PC-3 (cell line): ENCODE measurements at regions not wholly inside any gene's neighbourhood (a gene's known extent, or its start where the extent isn't known, plus 50 kb on each side); places are given as distances from the start of the nearest gene placed in this dataset.

Experiments used
- ATAC-seq: fragments of 200-7000 bp; cut with Tn5 transposase; 2 replicates; pipeline ENCODE4 v1.9.1; 2020; ENCODE audit warnings: mild to moderate bottlenecking, moderate library complexity
- BruUV-seq: library from RNA; stranded (reverse); fragments of 400-500 nt; replicated peaks from 2 replicates; lab custom pipeline; 2021; lab: Mats Ljungman, UMichigan
- CTCF ChIA-PET: fragments of 300-600 bp; sonication (Branson Sonifier 250); formaldehyde crosslinking; loops from one replicate; lab custom pipeline; 2022; ENCODE audit warnings: antibody characterized with exemption; lab: Charles Lee
- POLR2A ChIA-PET: fragments of 300-600 bp; sonication (Branson Sonifier 250); formaldehyde crosslinking; loops from one replicate; lab custom pipeline; 2022; ENCODE audit warnings: antibody characterized with exemption; ENCODE audit not compliant: unreplicated experiment; lab: Charles Lee
- DNase-seq: peaks from one replicate; pipeline ENCODE4 v3.0.0-alpha.2; 2015
- H2AFZ ChIP-seq: fragments of 300-600 bp; sonication (generic); 2 replicates; pipeline ENCODE4 v1.6.0; 2016; ENCODE audit warnings: antibody characterized with exemption, low read length
- H3F3A ChIP-seq: fragments of 300-600 bp; sonication (generic); one replicate; pipeline ENCODE4 v1.6.0; 2017; ENCODE audit warnings: antibody characterized with exemption, low read length, control low read depth, mild to moderate bottlenecking; ENCODE audit not compliant: unreplicated experiment
- H3K27ac ChIP-seq: fragments of 300-600 bp; sonication (generic); 2 replicates; pipeline ENCODE4 v1.5.1; 2016; ENCODE audit warnings: mild to moderate bottlenecking, low read length
- H3K27me3 ChIP-seq: fragments of 300-600 bp; sonication (generic); 2 replicates; pipeline ENCODE4 v1.6.1; 2016; ENCODE audit warnings: low read length, mixed read lengths
- H3K36me3 ChIP-seq: fragments of 300-600 bp; sonication (generic); 2 replicates; pipeline ENCODE4 v1.6.1; 2016; ENCODE audit warnings: low read depth, mixed run types, low read length, mixed read lengths
- H3K4me1 ChIP-seq: fragments of 300-600 bp; sonication (generic); 2 replicates; pipeline ENCODE4 v1.5.1; 2016; ENCODE audit warnings: low read length; ENCODE audit not compliant: insufficient read depth
- H3K4me2 ChIP-seq: fragments of 300-600 bp; sonication (generic); 2 replicates; pipeline ENCODE4 v1.6.0; 2016; ENCODE audit warnings: low read length
- H3K4me3 ChIP-seq: fragments of 300-600 bp; sonication (generic); 2 replicates; pipeline ENCODE4 v1.5.1; 2016; ENCODE audit warnings: mild to moderate bottlenecking, low read length, mixed read lengths
- H3K79me2 ChIP-seq: fragments of 300-600 bp; sonication (generic); 2 replicates; pipeline ENCODE4 v1.6.1; 2017; ENCODE audit warnings: low read length, mixed read lengths
- H3K9ac ChIP-seq: fragments of 300-600 bp; sonication (generic); 2 replicates; pipeline ENCODE4 v1.6.0; 2016; ENCODE audit warnings: mild to moderate bottlenecking, low read length
- H3K9me2 ChIP-seq: fragments of 300-600 bp; sonication (generic); replicated peaks from 2 replicates; pipeline ENCODE4 v1.6.1; 2016; ENCODE audit warnings: mixed run types, low read length, mixed read lengths
- H3K9me3 ChIP-seq: fragments of 300-600 bp; sonication (generic); 2 replicates; pipeline ENCODE4 v1.6.1; 2016; ENCODE audit warnings: low read length, mixed read lengths
- H4K20me1 ChIP-seq: fragments of 300-600 bp; sonication (generic); 2 replicates; pipeline ENCODE4 v1.6.1; 2016; ENCODE audit warnings: low read length, mixed read lengths
- CTCF ChIP-seq: fragments of 300-600 bp; sonication (generic); conservative IDR thresholded peaks from 2 replicates; pipeline ENCODE4 v1.5.1; 2017; ENCODE audit warnings: antibody characterized with exemption, low read depth, mild to moderate bottlenecking, low read length
- EZH2 ChIP-seq: fragments of 300-600 bp; sonication (generic); IDR thresholded peaks from one replicate; pipeline ENCODE4 v1.6.1; 2017; ENCODE audit warnings: antibody characterized with exemption, mild to moderate bottlenecking, low read length; ENCODE audit not compliant: unreplicated experiment
- EZH2phosphoT487 ChIP-seq: fragments of 300-600 bp; sonication (generic); IDR thresholded peaks from 2 replicates; pipeline ENCODE4 v1.6.1; 2018; ENCODE audit warnings: mild to moderate bottlenecking, antibody characterized with exemption, low read length, borderline replicate concordance
- intact Hi-C: fragments of 100-400 bp; cut with micrococcal nuclease; formaldehyde crosslinking; loops from 2 replicates; pipeline ENCODE4 v1.9.0; 2023

GRCh38 chr5:93164690-93165089 lies 416.3 kb downstream of the NR2F1-AS1 start:
- peak overlapping the region; percentile 47; the same call in 1 of the 2 replicates for H3K9ac ChIP-seq
- no peaks in the 10 kb centered on the region for H3K79me2 ChIP-seq
- peaks cover 25% of the 10 kb centered on the region for H3F3A ChIP-seq
- H3K9me3 ChIP-seq, result no peaks in the 10 kb centered on the region
- ChIA-PET CTCF (interaction anchor here (0.6 kb wide), 1 partner anchor 72 kb away, joined by 4 read pairs; no protein-coding TSS in a partner anchor), POLR2A (no interaction called here)
- no peaks in the 10 kb centered on the region for H4K20me1 ChIP-seq
- H3K4me2 ChIP-seq, result peak overlapping the region; percentile 53
- H3K9me2 ChIP-seq, result no peaks in the 10 kb centered on the region
- intact Hi-C loops, result loop anchor here (5.0 kb wide), 2 partner anchors 72 to 73 kb away; no protein-coding TSS in a partner anchor
- peak; percentile 95 for DNase-seq
- no peak for TF ChIP-seq EZH2phosphoT487
- H2AFZ ChIP-seq, result no peak overlapping the region
- no peaks in the 10 kb centered on the region for H3K36me3 ChIP-seq
- H3K27ac ChIP-seq, result peak overlapping the region; percentile 93
- H3K4me1 ChIP-seq, result peaks cover 56% of the 10 kb centered on the region
- peak; percentile 10; the same call in 1 of the 2 replicates for ATAC-seq
- no peak overlapping the region for H3K4me3 ChIP-seq
- no peaks in the 10 kb centered on the region for H3K27me3 ChIP-seq
- no TSS peak for BruUV-seq

- Histone ChIP-seq H3K79me2 (no peaks in the 10 kb centered on the region), H3K9ac (peak overlapping the region; percentile 66), H3K4me1 (peaks cover 56% of the 10 kb centered on the region), H3K27ac (peak overlapping the region; percentile 93), H3K9me3 (no peaks in the 10 kb centered on the region), H4K20me1 (no peaks in the 10 kb centered on the region), H3K36me3 (no peaks in the 10 kb centered on the region), H2AFZ (no peak overlapping the region), H3K4me3 (peak overlapping the region; percentile 48; the same call in 1 of the 2 replicates), H3F3A (peaks cover 25% of the 10 kb centered on the region), H3K4me2 (peak overlapping the region; percentile 77), H3K9me2 (no peaks in the 10 kb centered on the region), H3K27me3 (no peaks in the 10 kb centered on the region)
- ATAC-seq, result peak; percentile 84
- intact Hi-C loops, result loop anchor here (1.0 to 5.0 kb wide), 7 partner anchors 26 to 198 kb away; no protein-coding TSS in a partner anchor
- TF ChIP-seq EZH2phosphoT487, result no peak
- no peak for TF ChIP-seq CTCF
- no peak for TF ChIP-seq EZH2
- BruUV-seq, result no TSS peak
- DNase-seq, result peak; percentile 96
- ChIA-PET POLR2A (interaction anchor here (0.7 kb wide), 1 partner anchor 26 kb away, joined by 4 read pairs; no protein-coding TSS in a partner anchor), CTCF (interaction anchor here (0.5 to 0.6 kb wide), 2 partner anchors 420 to 1025 kb away, joined by 3 read pairs; partner anchors contain the start of gene NR2F1)
Measured at GRCh38 chr5:93163010-93163663, 417.9 kb downstream of the NR2F1-AS1 start.

GRCh38 chr5:93161661-93162654 lies 419.1 kb downstream of the NR2F1-AS1 start:
- CTCF ChIA-PET, result interaction anchor here (0.6 kb wide), 1 partner anchor 1024 kb away, joined by 3 read pairs; no protein-coding TSS in a partner anchor
- POLR2A ChIA-PET, result no interaction called here
- H3K4me2 ChIP-seq, result peak overlapping the region; percentile 75
- no peaks in the 10 kb centered on the region for H3K27me3 ChIP-seq
- H2AFZ ChIP-seq, result peak overlapping the region; percentile 45
- DNase-seq (peak; percentile 51), ATAC-seq (peak; percentile 73)
- peaks cover 56% of the 10 kb centered on the region for H3K4me1 ChIP-seq
- peak overlapping the region; percentile 66 for H3K9ac ChIP-seq
- peak overlapping the region; percentile 48 for H3K4me3 ChIP-seq
- no peak for TF ChIP-seq CTCF
- TF ChIP-seq EZH2phosphoT487, result no peak
- TF ChIP-seq EZH2, result no peak
- peak overlapping the region; percentile 93 for H3K27ac ChIP-seq
- no peaks in the 10 kb centered on the region for H3K9me3 ChIP-seq
- no peaks in the 10 kb centered on the region for H3K79me2 ChIP-seq
- peaks cover 25% of the 10 kb centered on the region for H3F3A ChIP-seq
- intact Hi-C loops, result loop anchor here (2.0 to 5.0 kb wide), 3 partner anchors 70 to 199 kb away; no protein-coding TSS in a partner anchor
- BruUV-seq, result no TSS peak
- no peaks in the 10 kb centered on the region for H3K36me3 ChIP-seq
- H3K9me2 ChIP-seq, result no peaks in the 10 kb centered on the region
- H4K20me1 ChIP-seq, result no peaks in the 10 kb centered on the region
